ENCODE measurements at regions not wholly inside any gene's neighbourhood (a gene's known extent, or its start where the extent isn't known, plus 50 kb on each side); places are given as distances from the start of the nearest gene placed in this dataset.

- FAIRE-seq, result peak; percentile 30
- TF ChIP-seq POLR2AphosphoS5 (IDR thresholded peaks at IDR 0.05; ENCODE audit: low read depth, low read length) (no peak), TAF1 (IDR thresholded peaks at IDR 0.05; ENCODE audit: borderline replicate concordance, low read depth, low read length) (no peak), POLR2A (IDR thresholded peaks at IDR 0.05; ENCODE audit: low read depth, low read length) (no peak)
- no peak for DNase-seq (ENCODE audit: insufficient read length)
Measured at GRCh38 chr5:68137511-68138140, 77.9 kb upstream of the PIK3R1 start.

- TF ChIP-seq POLR2AphosphoS5 (IDR thresholded peaks at IDR 0.05; ENCODE audit: low read depth, low read length) (no peak), TAF1 (IDR thresholded peaks at IDR 0.05; ENCODE audit: borderline replicate concordance, low read depth, low read length) (no peak), POLR2A (IDR thresholded peaks at IDR 0.05; ENCODE audit: low read depth, low read length) (no peak)
- DNase-seq (ENCODE audit: insufficient read length) (no peak), FAIRE-seq (no peak)
Measured at GRCh38 chr5:68134669-68135313, 80.8 kb upstream of the PIK3R1 start.

GRCh38 chr5:68134033-68134668 lies 81.4 kb upstream of the PIK3R1 start:
- FAIRE-seq (no peak), DNase-seq (ENCODE audit: insufficient read length) (no peak)
- no peak for TF ChIP-seq POLR2A (IDR thresholded peaks at IDR 0.05; ENCODE audit: low read depth, low read length)
- TF ChIP-seq POLR2AphosphoS5 (IDR thresholded peaks at IDR 0.05; ENCODE audit: low read depth, low read length), result no peak
- no peak for TF ChIP-seq TAF1 (IDR thresholded peaks at IDR 0.05; ENCODE audit: borderline replicate concordance, low read depth, low read length)

- no peak for DNase-seq (ENCODE audit: insufficient read length)
- no peak for TF ChIP-seq POLR2A (IDR thresholded peaks at IDR 0.05; ENCODE audit: low read depth, low read length)
- TF ChIP-seq POLR2AphosphoS5 (IDR thresholded peaks at IDR 0.05; ENCODE audit: low read depth, low read length), result no peak
- TF ChIP-seq TAF1 (IDR thresholded peaks at IDR 0.05; ENCODE audit: borderline replicate concordance, low read depth, low read length), result no peak
- FAIRE-seq, result no peak
Measured at GRCh38 chr5:68130253-68130652, 85.3 kb upstream of the PIK3R1 start.

- no peak for FAIRE-seq
- no peak for DNase-seq (ENCODE audit: insufficient read length)
- no peak for TF ChIP-seq POLR2AphosphoS5 (IDR thresholded peaks at IDR 0.05; ENCODE audit: low read depth, low read length)
- TF ChIP-seq TAF1 (IDR thresholded peaks at IDR 0.05; ENCODE audit: borderline replicate concordance, low read depth, low read length), result no peak
- no peak for TF ChIP-seq POLR2A (IDR thresholded peaks at IDR 0.05; ENCODE audit: low read depth, low read length)
Measured at GRCh38 chr5:68129364-68129763, 86.2 kb upstream of the PIK3R1 start.

- TF ChIP-seq TAF1 (IDR thresholded peaks at IDR 0.05; ENCODE audit: borderline replicate concordance, low read depth, low read length), result no peak
- TF ChIP-seq POLR2A (IDR thresholded peaks at IDR 0.05; ENCODE audit: low read depth, low read length), result no peak
- no peak for TF ChIP-seq POLR2AphosphoS5 (IDR thresholded peaks at IDR 0.05; ENCODE audit: low read depth, low read length)
- no peak for FAIRE-seq
- DNase-seq (ENCODE audit: insufficient read length), result no peak
Measured at GRCh38 chr5:68126886-68127285, 88.7 kb upstream of the PIK3R1 start.

GRCh38 chr5:68122439-68123328 lies 92.9 kb upstream of the PIK3R1 start:
- FAIRE-seq (no peak), DNase-seq (ENCODE audit: insufficient read length) (no peak)
- TF ChIP-seq POLR2A (IDR thresholded peaks at IDR 0.05; ENCODE audit: low read depth, low read length) (no peak), TAF1 (IDR thresholded peaks at IDR 0.05; ENCODE audit: borderline replicate concordance, low read depth, low read length) (no peak), POLR2AphosphoS5 (IDR thresholded peaks at IDR 0.05; ENCODE audit: low read depth, low read length) (no peak)

- no peak for TF ChIP-seq POLR2AphosphoS5 (IDR thresholded peaks at IDR 0.05; ENCODE audit: low read depth, low read length)
- no peak for TF ChIP-seq TAF1 (IDR thresholded peaks at IDR 0.05; ENCODE audit: borderline replicate concordance, low read depth, low read length)
- no peak for TF ChIP-seq POLR2A (IDR thresholded peaks at IDR 0.05; ENCODE audit: low read depth, low read length)
- DNase-seq (ENCODE audit: insufficient read length) (no peak), FAIRE-seq (no peak)
Measured at GRCh38 chr5:68116868-68117411, 98.6 kb upstream of the PIK3R1 start.

- TF ChIP-seq TAF1 (IDR thresholded peaks at IDR 0.05; ENCODE audit: borderline replicate concordance, low read depth, low read length) (no peak), POLR2A (IDR thresholded peaks at IDR 0.05; ENCODE audit: low read depth, low read length) (no peak), POLR2AphosphoS5 (IDR thresholded peaks at IDR 0.05; ENCODE audit: low read depth, low read length) (no peak)
- FAIRE-seq, result no peak
- no peak for DNase-seq (ENCODE audit: insufficient read length)
Measured at GRCh38 chr5:68116408-68116807, 99.1 kb upstream of the PIK3R1 start.

- DNase-seq (ENCODE audit: insufficient read length) (no peak), FAIRE-seq (no peak)
- no peak for TF ChIP-seq POLR2AphosphoS5 (IDR thresholded peaks at IDR 0.05; ENCODE audit: low read depth, low read length)
Measured at GRCh38 chr5:68115584-68115983, 100.0 kb upstream of the PIK3R1 start.
